Stimulated activated naive CD8-positive, alpha-beta T cell treated with anti-CD3 and anti-CD28 coated beads, Interleukin-15, Interleukin-2, amounts not matched to agents 100 U/mL and 50 U/mL, for 24 hours (primary cell): ENCODE measurements at regions not wholly inside any gene's neighbourhood (a gene's known extent, or its start where the extent isn't known, plus 50 kb on each side); places are given as distances from the start of the nearest gene placed in this dataset.
A peak's percentile ranks its signal among the peaks of the same experiment; 100 is the strongest.

Experiments used
- ATAC-seq: fragments of 150-1000 bp; cut with Tn5 transposase; one replicate; pipeline ENCODE4 v1.10.0; 2021
- DNase-seq: peaks from one replicate; pipeline ENCODE4 v3.0.0; 2021

- DNase-seq (no peak), ATAC-seq (no peak)
These were observed 380.5 kb upstream of the IGFBP7 start for GRCh38 chr4:57490520-57491255.

- DNase-seq (no peak), ATAC-seq (no peak)
These were observed 378.4 kb upstream of the IGFBP7 start for GRCh38 chr4:57488366-57489162.

- DNase-seq = no peak
- ATAC-seq = no peak
These were observed 365.2 kb upstream of the IGFBP7 start for GRCh38 chr4:57475424-57475823.

GRCh38 chr4:57465321-57466056, 355.3 kb upstream of the IGFBP7 start:
- DNase-seq = no peak
- ATAC-seq = no peak

- ATAC-seq = no peak
- no peak for DNase-seq
These were observed 352.7 kb upstream of the IGFBP7 start for GRCh38 chr4:57462843-57463242.

- ATAC-seq = no peak
- DNase-seq = no peak
These were observed 350.8 kb upstream of the IGFBP7 start for GRCh38 chr4:57460967-57461366.

- DNase-seq (no peak), ATAC-seq (no peak)
These were observed 338.7 kb upstream of the IGFBP7 start for GRCh38 chr4:57448901-57449300.

GRCh38 chr4:57448452-57448851, 338.3 kb upstream of the IGFBP7 start:
- ATAC-seq (no peak), DNase-seq (no peak)

GRCh38 chr4:57446266-57446665, 336.1 kb upstream of the IGFBP7 start:
- ATAC-seq (no peak), DNase-seq (no peak)

- DNase-seq (no peak), ATAC-seq (no peak)
These were observed 335.5 kb upstream of the IGFBP7 start for GRCh38 chr4:57445686-57446085.

- DNase-seq = no peak
- no peak for ATAC-seq
These were observed 334.5 kb upstream of the IGFBP7 start for GRCh38 chr4:57444671-57445070.

- no peak for ATAC-seq
These were observed 333.6 kb upstream of the IGFBP7 start for GRCh38 chr4:57443787-57444186.

GRCh38 chr4:57443308-57443707, 333.1 kb upstream of the IGFBP7 start:
- no peak for ATAC-seq

More at GRCh38 chr4:57443787-57444186, 333.6 kb upstream of the IGFBP7 start:
- no peak for DNase-seq

GRCh38 chr4:57442831-57443291, 332.7 kb upstream of the IGFBP7 start:
- ATAC-seq (no peak), DNase-seq (no peak)

More at GRCh38 chr4:57443308-57443707, 333.1 kb upstream of the IGFBP7 start:
- no peak for DNase-seq

GRCh38 chr4:57442241-57442640, 332.1 kb upstream of the IGFBP7 start:
- no peak for DNase-seq
- no peak for ATAC-seq

GRCh38 chr4:57437649-57438048, 327.5 kb upstream of the IGFBP7 start:
- DNase-seq (no peak), ATAC-seq (no peak)

GRCh38 chr4:57435300-57435699, 325.1 kb upstream of the IGFBP7 start:
- DNase-seq (no peak), ATAC-seq (no peak)

GRCh38 chr4:57430726-57431125, 320.5 kb upstream of the IGFBP7 start:
- DNase-seq (no peak), ATAC-seq (no peak)

- ATAC-seq (no peak), DNase-seq (peak; percentile 61)
These were observed 316.7 kb upstream of the IGFBP7 start for GRCh38 chr4:57426779-57427395.

GRCh38 chr4:57425610-57426009, 315.4 kb upstream of the IGFBP7 start:
- ATAC-seq (no peak), DNase-seq (no peak)

GRCh38 chr4:57424232-57424897, 314.2 kb upstream of the IGFBP7 start:
- DNase-seq = no peak
- ATAC-seq = no peak

- ATAC-seq (no peak), DNase-seq (no peak)
These were observed 307.9 kb upstream of the IGFBP7 start for GRCh38 chr4:57418133-57418532.
